Gastroesophageal sphincter (tissue), 4 donors: ENCODE measurements at regions not wholly inside any gene's neighbourhood (a gene's known extent, or its start where the extent isn't known, plus 50 kb on each side); places are given as distances from the start of the nearest gene placed in this dataset.

ENCODE experiments used
- ATAC-seq: fragments of 150-250 bp; one replicate; pipeline ENCODE4 v1.9.1; 2016; ENCODE audit warnings: mild to moderate bottlenecking, moderate library complexity
- H3K27ac ChIP-seq, 4 donors: fragments of 200-600 bp; sonication (generic) in 3 of 4; 1 replicate in 3 of 4; 2 replicates in 1 of 4; pipeline ENCODE4 v1.5.1; 2016 to 2019
- H3K27me3 ChIP-seq: fragments of 200-600 bp; sonication (generic); one replicate; pipeline ENCODE4 v1.5.1; 2019
- H3K36me3 ChIP-seq, 2 donors: fragments of 200-600 bp; sonication (generic); one replicate each; pipeline ENCODE4 v1.5.1; 2019; ENCODE audit warnings: control low read depth in 1 of 2
- H3K4me1 ChIP-seq, 3 donors: fragments of 200-600 bp; sonication (generic); 1 replicate in 2 of 3; 2 replicates in 1 of 3; pipeline ENCODE4 v1.5.1; 2016 to 2019; ENCODE audit warnings: control low read depth in 2 of 3
- H3K4me3 ChIP-seq, 2 donors: fragments of 200-600 bp; sonication (generic); one replicate each; pipeline ENCODE4 v1.5.1; 2019; ENCODE audit warnings: mild to moderate bottlenecking in 1 of 2, moderate library complexity in 1 of 2
- H3K9me3 ChIP-seq, 3 donors: fragments of 200-600 bp; sonication (generic); one replicate each; pipeline ENCODE4 v1.5.1; 2017 to 2019; ENCODE audit warnings: control low read depth in 2 of 3
- EP300 ChIP-seq: sonication (generic); formaldehyde crosslinking; IDR thresholded peaks from one replicate; pipeline ENCODE4 v1.6.1; 2017; ENCODE audit warnings: antibody characterized with exemption, mild to moderate bottlenecking
- POLR2A ChIP-seq, 2 donors: fragments of 450-650 bp; IDR thresholded peaks; one replicate each; pipeline ENCODE4 v1.6.1; 2017; ENCODE audit warnings: antibody characterized with exemption in 2 of 2, mild to moderate bottlenecking in 2 of 2, moderate library complexity in 1 of 2
- POLR2AphosphoS5 ChIP-seq: sonication (generic); formaldehyde crosslinking; IDR thresholded peaks from one replicate; pipeline ENCODE4 v1.6.1; 2017; ENCODE audit warnings: antibody characterized with exemption
- WGBS, 2 donors: methylation state at CpG; one replicate each; pipeline ENCODE4 v1.1.5; 2018; ENCODE audit warnings: low coverage in 1 of 2; 5-methylcytosine and 5-hydroxymethylcytosine counted together
- TF ChIP-seq, protein P1 (sequence below), 4 experiments: fragments of 200-600 bp in 2 of 4; fragments of 450-650 bp in 2 of 4; sonication (generic) in 1 of 4; IDR thresholded peaks; one replicate each; pipeline ENCODE4 v1.5.1; 2017 to 2019; ENCODE audit warnings: antibody characterized with exemption in 4 of 4, mild to moderate bottlenecking in 2 of 4, moderate library complexity in 2 of 4

DNA sequence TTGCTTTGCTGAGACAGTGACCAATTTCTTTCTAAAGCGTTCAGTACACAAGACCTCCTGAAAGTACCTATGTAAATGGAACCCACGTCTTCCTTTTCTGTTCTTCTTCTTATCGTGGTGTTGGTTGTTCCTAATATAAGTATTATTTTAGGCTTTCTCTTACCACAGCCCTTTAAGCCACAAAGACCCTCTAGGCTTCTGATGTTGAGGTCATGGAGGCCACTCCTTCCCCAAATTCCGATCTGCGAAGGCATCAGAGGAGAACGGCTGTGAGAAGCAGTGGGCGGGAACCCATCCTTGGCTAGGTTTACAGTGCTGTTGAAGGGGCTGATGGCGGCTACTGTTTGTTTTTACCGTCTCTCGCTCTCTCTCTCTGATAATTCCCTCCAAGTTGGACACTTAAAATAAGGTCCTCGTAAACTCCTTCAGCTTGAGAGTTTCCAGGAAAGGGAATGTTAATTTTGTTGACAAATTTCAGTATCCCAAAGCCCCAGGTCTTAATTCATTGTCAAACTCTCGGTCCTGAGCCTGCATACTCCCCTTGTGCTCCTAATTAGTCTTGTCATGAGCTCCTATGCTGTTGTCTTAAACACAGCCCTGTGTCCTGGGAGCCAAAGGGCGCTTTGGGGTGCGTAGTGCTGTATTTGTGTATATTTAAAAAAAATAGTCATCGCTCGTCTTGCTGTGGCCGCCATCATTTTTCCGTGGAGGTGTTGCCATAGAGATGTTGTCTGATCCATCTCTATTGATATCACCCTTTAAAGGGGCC is 178.8 kb downstream of the OPA1 start:
- ATAC-seq = no peak
- Histone ChIP-seq H3K27ac (no peak overlapping the region), H3K4me1 (no peaks in the 10 kb centered on the region), H3K4me3 (no peak overlapping the region), H3K27me3 (peaks cover 11% of the 10 kb centered on the region), H3K36me3 (no peaks in the 10 kb centered on the region), H3K9me3 (no peaks in the 10 kb centered on the region)
- TF ChIP-seq, protein P1, sequence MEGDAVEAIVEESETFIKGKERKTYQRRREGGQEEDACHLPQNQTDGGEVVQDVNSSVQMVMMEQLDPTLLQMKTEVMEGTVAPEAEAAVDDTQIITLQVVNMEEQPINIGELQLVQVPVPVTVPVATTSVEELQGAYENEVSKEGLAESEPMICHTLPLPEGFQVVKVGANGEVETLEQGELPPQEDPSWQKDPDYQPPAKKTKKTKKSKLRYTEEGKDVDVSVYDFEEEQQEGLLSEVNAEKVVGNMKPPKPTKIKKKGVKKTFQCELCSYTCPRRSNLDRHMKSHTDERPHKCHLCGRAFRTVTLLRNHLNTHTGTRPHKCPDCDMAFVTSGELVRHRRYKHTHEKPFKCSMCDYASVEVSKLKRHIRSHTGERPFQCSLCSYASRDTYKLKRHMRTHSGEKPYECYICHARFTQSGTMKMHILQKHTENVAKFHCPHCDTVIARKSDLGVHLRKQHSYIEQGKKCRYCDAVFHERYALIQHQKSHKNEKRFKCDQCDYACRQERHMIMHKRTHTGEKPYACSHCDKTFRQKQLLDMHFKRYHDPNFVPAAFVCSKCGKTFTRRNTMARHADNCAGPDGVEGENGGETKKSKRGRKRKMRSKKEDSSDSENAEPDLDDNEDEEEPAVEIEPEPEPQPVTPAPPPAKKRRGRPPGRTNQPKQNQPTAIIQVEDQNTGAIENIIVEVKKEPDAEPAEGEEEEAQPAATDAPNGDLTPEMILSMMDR (IDR thresholded peaks at IDR 0.05) = no peak
- TF ChIP-seq POLR2A (IDR thresholded peaks at IDR 0.05) (no peak), EP300 (no peak), POLR2AphosphoS5 (no peak)
- 90 to 93% methylated on average over 15 to 17 of the region's 18 CpGs for WGBS, 2 donors

DNA sequence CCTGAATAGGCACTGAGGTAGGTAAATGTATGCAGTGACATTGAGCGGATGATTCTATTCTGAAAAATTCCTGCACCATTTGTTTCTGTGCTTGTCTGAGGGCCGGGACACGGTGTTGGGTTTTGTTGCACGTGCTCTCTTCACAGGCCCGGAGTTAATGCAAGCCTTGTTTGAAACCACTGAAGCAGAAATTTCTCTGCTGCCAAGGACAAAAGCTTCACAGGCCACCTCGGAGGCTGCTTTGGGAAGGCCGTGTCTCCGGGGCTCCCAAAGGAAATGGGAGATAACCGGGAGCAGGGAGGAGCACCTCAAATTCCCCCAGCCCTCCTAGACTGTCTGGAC is 179.4 kb downstream of the OPA1 start:
- Histone ChIP-seq H3K4me3 (no peak overlapping the region), H3K27ac (no peak overlapping the region), H3K9me3 (no peaks in the 10 kb centered on the region), H3K4me1 (no peaks in the 10 kb centered on the region), H3K36me3 (no peaks in the 10 kb centered on the region), H3K27me3 (peaks cover 13% of the 10 kb centered on the region)
- TF ChIP-seq POLR2AphosphoS5 = no peak
- TF ChIP-seq POLR2A (IDR thresholded peaks at IDR 0.05) = no peak
- TF ChIP-seq, protein P1 (IDR thresholded peaks at IDR 0.05) = no peak
- TF ChIP-seq EP300 = no peak
- ATAC-seq = no peak
- 70% methylated on average over 9 of the region's 9 CpGs; no CpG with 5 or more reads in 1 of the 2 donors for WGBS, 2 donors

DNA sequence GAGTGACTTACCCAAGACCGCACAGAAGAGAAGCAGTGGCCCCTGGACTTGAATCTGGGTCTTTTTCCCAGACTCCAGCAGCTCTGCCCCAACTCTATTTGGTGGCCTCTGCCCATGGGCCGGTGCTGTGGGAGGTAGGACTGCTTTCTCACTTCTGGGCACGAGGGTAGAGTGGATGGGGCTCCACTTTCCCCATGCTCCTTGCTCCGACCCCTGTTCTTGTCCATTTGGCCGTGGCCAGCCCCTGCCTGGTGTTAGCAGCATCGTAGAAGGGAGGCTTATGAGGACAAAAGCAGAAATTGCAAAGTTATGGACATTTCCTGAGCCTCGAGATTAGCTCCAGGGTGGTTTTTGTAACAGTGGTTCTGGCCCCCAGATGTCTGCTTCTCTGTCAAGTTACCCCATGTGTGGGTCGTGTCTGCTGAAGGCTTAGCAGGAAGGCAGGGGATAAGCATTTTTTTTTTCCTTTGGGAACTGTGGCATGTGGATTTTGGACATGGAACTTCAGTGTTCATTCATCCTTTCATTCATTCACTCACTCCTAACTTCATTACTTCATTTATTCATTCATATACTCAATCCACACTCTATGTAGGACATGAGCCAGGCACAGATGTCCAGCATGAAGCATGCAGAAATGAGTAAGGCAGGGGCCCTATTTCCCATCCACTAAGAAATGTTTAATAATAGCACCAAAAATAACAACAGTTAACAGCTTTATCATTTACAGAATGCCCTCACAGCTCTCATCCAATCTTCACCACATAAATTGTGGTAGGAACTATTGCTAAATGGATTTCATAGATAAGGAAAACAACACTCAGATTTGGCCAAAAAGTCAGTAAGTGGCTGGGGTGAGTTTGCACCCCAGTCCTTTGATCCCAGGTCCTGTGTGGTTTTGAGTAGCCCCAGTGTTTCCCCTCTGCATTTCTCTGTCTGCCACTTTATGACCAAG is 180.5 kb downstream of the OPA1 start:
- H3K4me3 ChIP-seq = no peak overlapping the region
- 76 to 78% methylated on average over 4 to 5 of the region's 8 CpGs for WGBS, 2 donors
- H3K36me3 ChIP-seq = no peaks in the 10 kb centered on the region
- H3K9me3 ChIP-seq = no peaks in the 10 kb centered on the region
- no peak overlapping the region for H3K27ac ChIP-seq
- H3K4me1 ChIP-seq = no peaks in the 10 kb centered on the region
- no peak for ATAC-seq
- no peak for TF ChIP-seq POLR2AphosphoS5
- peaks cover 15% of the 10 kb centered on the region for H3K27me3 ChIP-seq

DNA sequence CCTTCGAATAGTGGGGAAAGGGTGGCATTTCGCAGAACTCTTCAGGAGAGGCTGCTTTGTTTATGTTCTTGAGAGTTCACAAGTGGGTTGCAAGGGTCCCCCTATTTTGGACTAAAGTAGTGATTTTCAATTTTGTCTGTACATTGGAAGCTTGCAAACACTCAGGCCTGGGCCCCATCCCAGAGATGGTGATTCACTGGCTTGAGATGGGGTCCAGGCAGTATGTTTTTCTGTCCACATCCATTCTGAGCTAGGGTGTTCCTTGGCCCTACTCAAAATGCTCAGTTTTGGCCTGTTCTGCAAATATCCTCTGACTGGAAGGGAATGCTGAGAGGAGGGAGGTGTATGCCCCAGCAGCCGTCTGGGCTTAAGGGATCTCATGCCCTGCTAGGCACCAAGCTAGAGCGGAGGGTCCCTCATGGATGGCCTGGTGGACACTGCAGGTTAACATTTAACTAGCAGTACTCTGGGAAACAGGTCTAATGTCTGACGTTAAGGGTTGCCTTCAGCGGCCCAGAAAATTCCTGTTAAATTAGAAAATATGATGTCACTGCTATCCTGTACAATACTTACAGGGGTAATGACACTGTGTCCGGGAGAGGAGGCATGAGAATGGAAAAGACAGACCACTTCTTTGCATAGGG is 181.4 kb downstream of the OPA1 start:
- no peak for ATAC-seq
- WGBS, 2 donors = 84 to 90% methylated on average over 3 to 7 of the region's 7 CpGs
- Histone ChIP-seq H3K9me3 (no peaks in the 10 kb centered on the region), H3K27ac (no peak overlapping the region), H3K4me1 (no peaks in the 10 kb centered on the region), H3K27me3 (peaks cover 15% of the 10 kb centered on the region), H3K36me3 (no peaks in the 10 kb centered on the region), H3K4me3 (no peak overlapping the region)
- TF ChIP-seq, protein P1 (IDR thresholded peaks at IDR 0.05) = no peak
- no peak for TF ChIP-seq EP300
- no peak for TF ChIP-seq POLR2A (IDR thresholded peaks at IDR 0.05)
- no peak for TF ChIP-seq POLR2AphosphoS5

DNA sequence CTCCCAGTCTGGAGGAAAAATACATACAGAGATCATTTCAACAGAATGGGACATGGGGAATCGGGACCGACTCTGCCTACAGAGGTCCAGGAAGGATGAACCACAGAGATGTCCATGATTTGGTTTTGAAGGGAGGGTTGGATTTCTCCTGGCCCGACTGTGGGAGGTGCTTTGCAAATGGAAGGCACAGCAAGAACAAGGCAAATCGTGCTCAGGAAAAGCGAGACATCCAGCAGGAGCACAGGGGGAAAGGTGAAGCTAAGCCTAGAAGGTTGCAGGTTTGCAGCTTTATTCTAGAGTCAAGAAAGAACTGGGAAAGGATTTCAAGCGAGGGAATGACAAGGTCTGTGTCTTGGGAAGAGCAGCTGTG is 181.9 kb downstream of the OPA1 start:
- no peaks in the 10 kb centered on the region for H3K36me3 ChIP-seq
- no peak for TF ChIP-seq EP300
- TF ChIP-seq POLR2AphosphoS5 = no peak
- TF ChIP-seq POLR2A (IDR thresholded peaks at IDR 0.05) = no peak
- TF ChIP-seq, protein P1 (IDR thresholded peaks at IDR 0.05) = no peak
- ATAC-seq = no peak
- 85 to 91% methylated on average over 4 to 6 of the region's 6 CpGs for WGBS, 2 donors
- peaks cover 0 to 1% (median 0%) of the 10 kb centered on the region in 3 donors for H3K4me1 ChIP-seq
- H3K27ac ChIP-seq = no peak overlapping the region
- H3K4me3 ChIP-seq = no peak overlapping the region
- H3K9me3 ChIP-seq = no peaks in the 10 kb centered on the region
- peaks cover 15% of the 10 kb centered on the region for H3K27me3 ChIP-seq
